Jurkat, Clone E6-1 (cell line): ENCODE measurements at regions not wholly inside any gene's neighbourhood (a gene's known extent, or its start where the extent isn't known, plus 50 kb on each side); places are given as distances from the start of the nearest gene placed in this dataset.

ENCODE experiments used
- DNase-seq: peaks from one replicate; pipeline ENCODE4 v3.0.0-alpha.2; 2011; ENCODE audit warnings: low read depth, low spot score
- H3K4me3 ChIP-seq: 2 replicates; pipeline ENCODE4 v1.5.1; 2011; ENCODE audit warnings: mild to moderate bottlenecking, low read length, control low read depth, moderate library complexity

- no peak for DNase-seq
- H3K4me3 ChIP-seq = no peak overlapping the region
Observed at GRCh38 chr20:39699166-39699725, 737.1 kb downstream of the DHX35 start.

DNA sequence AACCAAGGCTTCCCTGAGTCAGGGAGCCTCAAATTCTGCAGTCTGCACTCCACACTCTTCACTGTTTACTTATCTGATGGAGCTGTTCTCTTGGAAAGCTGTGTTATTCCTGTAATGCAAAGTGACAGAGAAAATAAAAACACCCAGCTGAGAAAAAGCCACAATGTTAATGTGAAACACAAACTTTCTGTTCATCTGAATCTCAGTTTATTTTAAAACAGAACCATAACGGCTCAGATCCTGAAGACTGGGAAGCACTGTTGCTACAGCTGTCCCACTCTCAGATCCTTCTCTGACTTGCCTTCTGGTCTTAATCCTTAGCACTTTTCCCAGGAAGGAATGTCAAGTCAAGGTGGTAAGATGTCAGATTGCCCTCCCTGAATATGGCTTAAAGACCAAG is 736.6 kb downstream of the DHX35 start:
- H3K4me3 ChIP-seq = no peak overlapping the region
- DNase-seq = no peak

- no peak for DNase-seq
- no peak overlapping the region for H3K4me3 ChIP-seq
Observed at GRCh38 chr20:39691151-39691862, 729.2 kb downstream of the DHX35 start.

GRCh38 chr20:39676857-39677391 is 714.8 kb downstream of the DHX35 start:
- H3K4me3 ChIP-seq = no peak overlapping the region
- DNase-seq = no peak

DNA sequence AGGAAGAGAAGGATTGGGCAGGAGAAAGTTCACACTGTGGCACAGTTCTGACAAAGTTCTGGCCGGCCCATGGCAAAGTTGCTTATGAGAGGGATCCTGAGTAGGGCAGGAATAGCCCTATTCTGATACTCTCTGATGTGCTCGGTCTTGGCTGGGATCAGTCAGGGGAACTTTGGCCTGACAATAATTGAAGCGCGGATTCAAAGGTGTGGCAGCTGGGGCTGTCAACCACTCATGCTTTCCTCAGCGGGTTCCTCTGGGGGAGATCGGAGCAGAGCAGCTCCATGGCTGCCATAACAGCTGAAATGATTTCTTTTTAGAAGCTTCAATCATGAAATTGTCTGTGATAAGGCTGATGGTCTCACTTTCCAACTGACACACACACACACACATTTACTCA is 714.1 kb downstream of the DHX35 start:
- no peak for DNase-seq
- no peak overlapping the region for H3K4me3 ChIP-seq

DNA sequence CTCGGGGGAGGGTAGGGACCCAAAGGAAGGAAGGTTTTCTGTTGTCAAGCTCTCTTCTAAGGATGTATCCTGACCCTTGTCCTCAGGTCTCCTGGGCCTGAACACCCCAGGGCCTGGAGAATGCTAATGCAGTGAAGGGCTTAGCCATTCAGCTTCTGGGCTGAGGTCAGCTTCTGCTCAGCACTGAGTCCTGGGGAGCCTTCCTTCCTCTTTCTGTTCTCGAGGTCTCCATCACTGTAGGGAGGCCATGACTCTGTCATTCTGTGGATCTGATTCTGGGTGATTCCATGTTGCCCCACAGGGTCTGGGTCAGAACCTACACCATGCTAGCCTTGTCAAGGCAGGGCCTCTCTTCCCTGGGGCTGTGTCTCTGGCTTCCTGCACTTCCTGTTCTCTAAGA is 712.7 kb downstream of the DHX35 start:
- H3K4me3 ChIP-seq = no peak overlapping the region
- no peak for DNase-seq

GRCh38 chr20:39670988-39671387 is 708.8 kb downstream of the DHX35 start:
- DNase-seq = no peak
- no peak overlapping the region for H3K4me3 ChIP-seq

GRCh38 chr20:39669659-39670058 is 707.5 kb downstream of the DHX35 start:
- H3K4me3 ChIP-seq = no peak overlapping the region
- no peak for DNase-seq

- no peak overlapping the region for H3K4me3 ChIP-seq
- no peak for DNase-seq
Observed at GRCh38 chr20:39668038-39668437, 705.9 kb downstream of the DHX35 start.

DNA sequence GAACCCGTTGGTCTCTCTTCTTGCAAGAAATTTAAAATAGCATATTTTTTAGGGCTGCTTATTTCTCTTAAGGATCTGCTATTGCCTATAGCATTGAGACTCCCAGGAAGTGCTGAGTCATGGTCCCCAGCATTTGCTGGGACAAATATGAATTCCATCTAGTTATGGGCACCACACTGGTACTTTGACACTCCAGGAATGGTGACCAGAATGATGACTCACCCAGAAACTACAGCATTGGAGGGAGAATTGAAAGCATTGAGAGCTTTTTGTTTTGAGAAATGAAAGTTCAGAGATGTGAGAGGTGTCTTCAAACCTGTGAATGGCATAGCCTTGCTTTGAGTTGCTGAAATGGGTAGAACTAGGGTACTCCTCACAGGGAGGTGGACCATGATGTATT is 699.7 kb downstream of the DHX35 start:
- no peak overlapping the region for H3K4me3 ChIP-seq
- DNase-seq = no peak

DNA sequence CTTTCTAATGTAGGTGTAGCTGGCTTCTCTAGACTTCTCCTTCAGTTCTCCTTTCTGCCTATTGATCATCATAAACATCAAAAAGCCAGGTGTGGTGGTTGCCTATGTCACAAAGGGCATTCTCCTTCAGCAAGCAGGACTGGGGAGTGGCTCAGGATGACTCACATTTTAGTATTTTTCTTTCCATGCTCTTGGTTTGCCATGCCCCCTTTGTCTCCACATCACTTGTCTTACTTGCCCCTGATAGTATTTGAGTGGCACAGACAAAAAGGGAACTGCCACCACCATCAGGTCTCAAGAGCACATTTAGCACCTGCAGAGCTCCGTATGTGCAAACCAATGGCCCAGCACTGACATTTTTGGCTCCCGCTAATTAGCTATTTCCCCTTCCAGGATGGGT is 698.8 kb downstream of the DHX35 start:
- DNase-seq = no peak
- H3K4me3 ChIP-seq = no peak overlapping the region

DNA sequence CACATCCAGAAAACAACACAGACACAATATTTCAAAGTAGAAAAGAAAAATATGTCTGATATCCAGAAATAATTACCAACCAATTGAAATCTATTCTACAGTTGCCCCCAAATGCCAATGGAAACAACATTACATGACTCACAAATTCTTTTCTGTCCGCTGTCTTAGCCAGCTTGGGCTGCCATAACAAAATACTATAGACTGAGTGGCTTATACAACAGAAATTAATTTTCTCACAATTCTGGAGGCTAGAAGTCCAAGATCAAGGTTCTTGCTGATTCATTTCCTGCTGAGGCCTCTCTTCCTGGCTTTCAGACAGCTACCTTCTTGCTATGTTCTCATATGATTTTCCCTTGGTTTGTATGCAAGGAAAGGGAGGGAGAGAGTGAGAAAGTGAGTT is 698.1 kb downstream of the DHX35 start:
- no peak for DNase-seq
- H3K4me3 ChIP-seq = no peak overlapping the region

GRCh38 chr20:39658662-39659409 is 696.7 kb downstream of the DHX35 start:
- H3K4me3 ChIP-seq = no peak overlapping the region
- DNase-seq = no peak

DNA sequence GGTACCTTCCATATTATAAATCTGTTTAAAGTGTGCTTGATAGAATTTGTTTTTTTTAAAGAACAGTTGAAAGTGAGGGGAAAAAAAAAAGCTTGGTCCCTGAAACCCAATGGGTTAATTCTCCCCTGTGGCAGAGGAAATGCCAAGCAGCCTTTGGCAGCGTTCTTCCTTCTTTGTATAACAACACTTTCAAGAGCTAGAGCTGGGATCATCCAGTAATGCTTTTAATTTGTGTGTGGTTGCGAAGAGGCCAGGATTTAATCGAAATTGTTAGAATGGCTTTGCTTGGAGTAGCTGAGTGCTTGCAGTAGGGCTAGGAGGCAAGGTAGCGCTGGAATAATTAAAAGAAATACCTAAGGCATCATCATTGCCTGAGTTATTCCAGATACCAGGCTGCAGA is 692.0 kb downstream of the DHX35 start:
- DNase-seq = no peak
- no peak overlapping the region for H3K4me3 ChIP-seq

DNA sequence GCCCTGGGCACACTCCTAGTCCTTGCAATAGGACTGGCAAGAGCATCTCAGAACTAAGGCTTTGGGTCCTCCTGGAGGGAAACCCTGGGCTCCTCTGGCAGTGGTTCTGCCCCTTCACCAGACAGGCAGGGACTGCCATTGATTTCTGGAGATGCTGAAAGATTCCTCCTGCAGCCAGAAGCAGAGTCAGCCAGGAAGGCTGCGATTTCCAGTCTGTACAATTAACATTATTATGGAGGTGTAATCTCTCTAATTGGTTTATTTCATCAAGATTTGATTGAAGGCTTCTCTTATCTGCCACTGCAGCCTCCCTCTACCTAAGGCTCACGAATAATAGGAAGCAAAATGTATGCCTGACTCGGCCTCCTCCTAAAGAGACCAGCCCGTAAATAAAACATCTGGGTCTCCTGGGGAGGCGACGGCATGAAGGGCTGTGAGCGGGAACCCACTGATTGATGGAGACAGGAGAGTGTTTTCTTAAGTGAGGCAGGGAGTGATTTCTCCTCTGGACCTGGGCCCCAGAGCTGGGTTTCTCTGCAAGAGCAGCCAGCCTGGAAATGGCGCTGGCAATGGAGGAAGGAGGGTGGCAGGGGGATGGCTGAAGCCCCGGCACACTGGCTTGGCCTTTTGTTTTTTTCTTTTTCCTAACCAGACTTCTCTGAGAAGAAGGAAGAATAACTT is 689.6 kb downstream of the DHX35 start:
- H3K4me3 ChIP-seq = no peak overlapping the region
- no peak for DNase-seq

- DNase-seq = no peak
- H3K4me3 ChIP-seq = no peak overlapping the region
Observed at GRCh38 chr20:39646874-39647413, 684.8 kb downstream of the DHX35 start.

DNA sequence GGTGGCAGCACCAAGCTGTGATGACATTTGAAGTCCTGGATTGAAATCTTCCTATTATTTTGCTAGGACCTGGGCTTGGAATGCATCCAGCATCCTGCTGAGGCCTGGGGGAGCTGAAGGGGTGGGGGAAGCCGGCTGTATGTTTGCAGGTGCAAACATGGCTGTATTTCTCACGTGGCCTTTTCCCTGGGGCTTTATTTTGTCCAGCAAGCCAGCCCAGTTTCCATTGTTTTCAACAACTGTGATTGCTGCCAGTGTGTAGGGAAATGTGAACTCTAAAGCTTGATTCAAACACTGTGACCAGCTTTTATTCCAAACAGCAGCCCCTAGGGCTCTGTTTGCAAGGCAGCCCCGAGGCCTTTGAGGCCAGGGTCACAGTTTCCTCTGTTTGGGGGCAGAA is 683.0 kb downstream of the DHX35 start:
- DNase-seq = no peak
- no peak overlapping the region for H3K4me3 ChIP-seq

DNA sequence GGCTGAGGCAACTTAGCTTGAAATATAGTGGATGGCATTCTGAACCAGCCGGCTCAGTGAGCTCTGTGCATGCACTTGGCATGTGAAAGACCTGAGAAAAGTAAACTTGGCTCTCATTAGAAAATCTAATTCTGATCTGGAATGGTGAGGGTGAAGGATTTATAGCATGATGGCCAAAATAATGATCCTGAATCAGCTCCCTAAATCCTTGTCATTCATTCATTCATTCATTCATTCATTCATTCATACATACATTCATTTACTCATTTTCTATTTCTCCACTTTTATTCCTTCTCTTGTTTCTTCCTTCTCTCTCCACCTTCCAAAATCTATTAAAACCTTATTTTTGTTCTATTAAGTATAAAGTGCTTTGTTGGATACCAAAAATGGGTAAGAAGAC is 681.1 kb downstream of the DHX35 start:
- no peak for DNase-seq
- no peak overlapping the region for H3K4me3 ChIP-seq

- no peak for DNase-seq
- no peak overlapping the region for H3K4me3 ChIP-seq
Observed at GRCh38 chr20:39641423-39641822, 679.3 kb downstream of the DHX35 start.

DNA sequence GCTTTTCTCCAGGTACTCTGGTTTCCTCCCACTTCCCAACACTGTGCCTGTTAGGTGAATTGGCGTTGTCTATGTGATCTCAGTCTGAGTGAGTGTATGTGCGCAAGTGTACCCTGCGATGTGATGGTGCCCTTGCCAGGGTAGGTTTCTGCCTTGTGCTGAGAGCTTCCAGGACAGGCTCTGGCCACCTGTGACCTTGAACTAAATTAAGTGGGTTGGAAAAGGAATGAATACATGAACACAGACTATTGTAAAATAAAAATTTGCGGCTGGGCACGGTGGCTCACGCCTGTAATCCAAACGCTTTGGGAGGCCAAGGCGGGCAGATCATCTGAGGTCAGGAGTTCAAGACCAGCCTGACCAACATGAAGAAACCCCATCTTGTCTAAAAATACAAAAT is 678.0 kb downstream of the DHX35 start:
- no peak for DNase-seq
- H3K4me3 ChIP-seq = no peak overlapping the region
